ENCODE measurements at regions not wholly inside any gene's neighbourhood (a gene's known extent, or its start where the extent isn't known, plus 50 kb on each side); places are given as distances from the start of the nearest gene placed in this dataset.

DNA sequence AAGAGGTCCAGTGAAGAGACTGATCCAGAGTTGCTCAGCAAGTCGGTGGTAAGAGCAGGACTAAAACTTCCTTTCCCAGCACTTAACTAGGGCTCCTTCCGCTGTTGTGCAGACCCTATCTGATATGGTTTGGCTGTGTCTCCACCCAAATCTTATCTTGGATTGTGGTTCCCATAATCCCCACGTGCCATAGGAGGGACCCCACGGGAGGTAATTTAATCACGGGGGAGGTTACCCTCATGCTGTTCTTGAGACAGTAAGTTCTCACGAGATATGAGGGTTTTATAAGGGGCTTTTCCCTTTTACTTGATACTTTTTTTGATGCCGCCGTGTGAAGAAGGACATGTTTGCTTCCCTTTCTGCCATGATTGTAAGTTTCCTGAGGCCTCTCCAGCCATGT is 221.9 kb upstream of the GLRA1 start:
- TF ChIP-seq GATA2 (IDR thresholded peaks at IDR 0.05; ENCODE audit: low read depth, low read length) (no peak), GATA3 (IDR thresholded peaks at IDR 0.05; ENCODE audit: low read depth, low read length) (no peak)

All from SH-SY5Y (cell line).